GM21381 (cell line): ENCODE measurements at regions not wholly inside any gene's neighbourhood (a gene's known extent, or its start where the extent isn't known, plus 50 kb on each side); places are given as distances from the start of the nearest gene placed in this dataset.

Experiments used
- ATAC-seq: cut with Tn5 transposase; IDR thresholded peaks from one replicate; pipeline ENCODE4 v1.9.1; 2021; ENCODE audit warnings: mild to moderate bottlenecking, moderate library complexity; ENCODE audit not compliant: unreplicated experiment

DNA sequence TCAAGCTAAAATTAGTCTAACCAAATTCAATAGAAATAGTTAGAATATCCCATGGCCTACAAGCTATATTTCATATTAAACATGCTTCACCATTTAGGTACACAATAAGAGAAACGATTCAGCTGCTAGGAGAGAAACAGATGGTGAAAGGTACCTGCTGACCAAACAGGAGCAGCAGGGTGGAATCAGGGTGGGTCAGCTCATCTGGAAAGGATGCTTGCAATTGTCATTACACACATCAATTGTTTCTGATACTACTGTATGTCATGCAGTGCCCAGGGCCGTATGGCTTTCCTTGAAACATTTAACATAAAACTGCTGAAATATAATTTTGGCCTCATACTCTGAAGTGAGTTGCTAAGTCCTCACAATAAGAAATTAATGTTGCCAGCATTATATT, 776.0 kb downstream of the DACH1 start:
- ATAC-seq = no peak

GRCh38 chr13:71089056-71089455, 777.9 kb downstream of the DACH1 start:
- ATAC-seq = no peak

DNA sequence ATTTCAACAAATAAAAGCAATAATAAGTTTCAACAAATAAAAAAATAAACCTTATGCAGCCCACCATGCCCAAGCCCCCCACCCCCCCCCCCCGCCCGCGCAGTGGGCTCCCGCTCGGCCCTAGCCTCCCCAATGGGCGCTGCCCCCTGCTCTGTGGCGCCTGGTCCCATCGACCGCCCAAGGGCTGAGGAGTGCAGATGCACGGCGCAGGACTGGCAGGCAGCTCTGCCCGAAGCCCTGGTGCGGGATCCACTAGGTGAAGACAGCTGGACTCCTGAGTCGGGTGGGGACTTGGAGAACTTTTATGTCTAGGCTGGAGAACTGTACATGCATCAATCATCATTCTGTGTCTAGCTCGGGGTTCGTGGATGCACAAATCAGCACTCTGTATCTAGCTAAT, 779.6 kb downstream of the DACH1 start:
- no peak for ATAC-seq

- no peak for ATAC-seq
Observed at GRCh38 chr13:71087006-71087405, 780.0 kb downstream of the DACH1 start.

DNA sequence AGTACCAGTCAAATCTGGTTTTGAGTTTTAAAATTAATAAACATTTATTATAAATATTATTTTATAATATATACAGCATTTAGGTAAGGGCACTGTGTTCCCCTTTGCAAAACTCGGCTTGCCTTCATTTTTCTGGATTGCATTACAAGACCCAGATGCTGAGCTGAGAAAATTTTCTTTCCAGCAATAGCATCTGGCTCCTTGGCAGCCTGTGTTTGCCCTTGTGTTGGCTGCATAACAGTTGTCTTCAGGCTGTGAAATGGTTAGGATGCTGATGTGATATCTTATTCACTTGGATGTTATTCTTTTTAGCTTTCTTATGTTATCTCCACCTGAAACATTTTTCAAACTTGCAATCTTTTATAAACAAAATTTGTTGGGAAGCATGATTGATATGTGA, 784.4 kb downstream of the DACH1 start:
- no peak for ATAC-seq

DNA sequence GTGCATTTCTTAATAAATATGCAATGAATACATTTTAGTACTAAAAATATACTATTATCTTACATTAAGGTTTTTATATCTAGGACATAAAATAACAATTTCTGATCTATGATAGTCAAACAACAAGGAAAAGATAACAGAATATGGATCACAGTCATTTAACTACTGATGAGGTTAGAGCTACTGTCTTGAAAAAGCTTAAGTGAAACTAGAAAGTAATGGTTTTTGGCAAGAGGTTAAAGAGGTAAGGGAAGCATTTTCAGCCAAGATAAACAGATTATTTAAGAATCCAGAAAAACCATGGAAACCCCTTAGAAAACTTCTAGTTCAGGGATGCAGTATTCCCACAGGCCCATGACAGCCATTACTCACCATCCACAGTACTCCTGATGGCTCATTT, 787.4 kb downstream of the DACH1 start:
- no peak for ATAC-seq

DNA sequence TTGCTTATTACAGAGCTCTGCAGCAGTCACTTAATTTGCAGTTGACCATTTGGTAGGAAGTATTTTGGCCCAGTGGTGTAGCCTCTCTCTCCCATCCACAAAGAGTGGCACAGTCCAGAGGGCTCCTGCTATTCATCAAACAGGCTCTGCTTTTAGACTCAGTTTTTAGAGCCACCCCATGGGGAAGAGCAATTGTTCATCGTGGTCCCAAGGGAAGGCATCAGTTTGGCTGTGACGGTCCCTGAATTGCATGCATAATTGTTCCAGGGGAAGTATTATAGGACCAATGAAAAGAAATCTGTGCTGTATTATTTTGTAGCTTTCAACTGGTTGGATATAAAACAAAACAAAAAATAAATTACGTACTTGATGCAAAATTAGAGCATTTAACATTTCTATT, 799.0 kb downstream of the DACH1 start:
- ATAC-seq = no peak

- no peak for ATAC-seq
Observed at GRCh38 chr13:71067165-71067815, 799.7 kb downstream of the DACH1 start.

DNA sequence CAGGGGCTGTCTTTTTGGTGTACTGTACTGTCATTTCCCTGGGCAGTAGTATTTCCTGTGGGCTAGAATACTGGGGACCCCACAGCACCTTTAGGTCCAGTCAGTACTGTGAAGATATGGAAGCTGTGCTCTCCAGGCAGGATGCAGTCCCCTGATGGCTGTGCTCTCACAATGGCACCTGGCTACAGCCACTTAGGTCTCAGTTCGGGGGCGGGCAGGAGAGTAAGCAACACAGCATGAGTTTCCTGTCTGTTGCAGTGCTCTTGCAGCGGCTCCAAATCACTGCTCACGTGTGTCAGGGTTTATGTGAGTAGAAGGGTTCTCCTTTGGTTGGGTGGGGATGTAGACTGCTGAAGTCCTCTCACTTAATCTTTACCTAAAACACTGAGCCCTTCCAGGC, 810.4 kb downstream of the DACH1 start:
- no peak for ATAC-seq

DNA sequence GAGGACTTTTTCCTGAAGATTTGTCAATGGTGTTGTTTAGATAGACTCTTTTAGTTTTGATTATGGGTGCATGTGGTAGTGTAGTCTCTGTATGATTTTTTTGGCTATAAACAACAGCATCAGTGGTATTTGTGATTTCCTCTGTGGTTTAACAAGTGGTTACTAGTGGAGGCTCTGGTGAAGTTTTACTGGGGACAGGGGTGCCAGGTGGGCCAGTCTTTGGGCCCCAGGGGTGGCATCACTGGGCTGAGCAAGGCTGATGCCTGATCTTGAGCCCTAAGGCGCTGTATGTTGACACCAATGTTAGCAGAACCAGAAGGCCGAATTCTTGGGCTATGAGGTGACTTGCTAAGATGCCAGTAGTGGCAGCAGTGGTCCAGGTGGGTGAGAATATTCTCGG, 811.4 kb downstream of the DACH1 start:
- no peak for ATAC-seq

- no peak for ATAC-seq
Observed at GRCh38 chr13:71055047-71055446, 812.0 kb downstream of the DACH1 start.

- peak; percentile 76 for ATAC-seq
Observed at GRCh38 chr13:71054358-71054757, 812.6 kb downstream of the DACH1 start.

GRCh38 chr13:71051573-71051972, 815.4 kb downstream of the DACH1 start:
- no peak for ATAC-seq

DNA sequence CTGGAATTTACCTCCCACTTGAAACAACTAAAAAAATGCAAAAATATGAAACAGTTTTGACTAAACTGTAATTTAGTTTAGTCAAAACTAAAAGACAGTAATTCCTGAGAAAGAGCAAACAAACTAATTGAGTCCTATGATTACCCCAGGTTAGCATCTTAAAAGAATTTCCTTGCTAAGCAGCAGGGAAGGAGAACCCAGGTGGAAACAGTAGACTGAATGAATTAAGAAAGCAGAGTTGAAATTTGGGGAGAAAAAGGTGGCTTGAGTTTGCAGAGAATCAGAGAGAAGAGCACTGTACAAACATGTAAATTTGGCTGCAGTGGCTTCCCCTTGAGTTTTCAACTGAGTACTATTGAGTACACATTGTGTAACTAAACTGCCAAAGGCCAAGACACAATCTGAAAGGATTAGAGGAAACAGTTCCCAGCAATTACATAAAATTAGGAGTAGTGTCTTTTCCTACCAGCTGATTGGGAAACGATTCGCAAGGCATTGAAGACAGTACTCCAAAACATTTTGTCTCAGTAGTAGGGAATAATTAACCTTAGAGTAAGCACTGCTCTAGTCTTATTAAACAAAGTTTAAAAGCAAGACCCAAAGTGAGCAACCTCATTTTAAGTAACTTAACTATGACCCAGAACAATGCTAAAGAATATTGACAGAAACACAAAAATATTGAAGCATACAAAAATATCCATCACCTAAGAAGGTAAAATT, 820.5 kb downstream of the DACH1 start:
- ATAC-seq = no peak

- ATAC-seq = no peak
Observed at GRCh38 chr13:71045101-71045500, 821.9 kb downstream of the DACH1 start.

GRCh38 chr13:71039440-71039839, 827.6 kb downstream of the DACH1 start:
- ATAC-seq = no peak

DNA sequence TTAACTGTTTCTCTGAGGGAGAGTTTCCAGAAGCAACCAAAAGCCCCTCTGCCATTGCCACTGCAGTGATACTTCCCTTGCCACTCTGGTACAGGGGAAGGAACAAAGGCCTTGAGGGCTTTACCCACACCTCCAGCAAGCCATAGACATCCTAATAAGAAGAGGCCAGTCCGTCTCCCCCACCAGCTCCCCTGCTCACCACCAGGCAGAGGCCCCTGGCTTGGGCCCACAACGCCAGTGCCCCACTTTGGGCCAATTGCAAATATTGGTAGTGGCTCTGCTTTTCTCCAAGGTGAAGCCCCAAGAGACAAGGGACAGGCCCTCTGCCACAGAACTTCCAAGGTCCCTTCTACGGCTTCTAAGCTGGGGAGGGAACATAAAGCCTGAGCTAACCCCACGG, 833.0 kb downstream of the DACH1 start:
- no peak for ATAC-seq

- no peak for ATAC-seq
Observed at GRCh38 chr13:71033026-71033425, 834.0 kb downstream of the DACH1 start.

DNA sequence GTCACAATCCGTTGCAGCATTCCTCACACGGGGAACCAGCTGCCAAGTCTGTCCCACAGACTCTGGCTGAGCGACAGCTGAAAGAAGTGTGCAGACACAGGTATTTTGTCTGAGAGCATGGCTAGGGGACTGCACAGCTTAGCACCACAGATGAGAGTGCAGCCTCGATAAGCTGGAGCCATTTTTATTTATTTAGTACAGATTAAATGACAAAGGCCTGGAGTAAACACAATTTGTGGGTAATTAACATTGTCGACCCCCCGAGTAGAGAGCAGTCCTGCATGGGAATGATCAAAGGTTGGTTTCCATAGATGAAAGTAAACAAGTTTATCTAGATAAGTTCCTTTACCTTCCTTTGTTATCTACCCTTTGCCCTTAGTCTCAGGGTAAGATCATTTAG, 836.2 kb downstream of the DACH1 start:
- no peak for ATAC-seq

- ATAC-seq = no peak
Observed at GRCh38 chr13:71028884-71029283, 838.1 kb downstream of the DACH1 start.

DNA sequence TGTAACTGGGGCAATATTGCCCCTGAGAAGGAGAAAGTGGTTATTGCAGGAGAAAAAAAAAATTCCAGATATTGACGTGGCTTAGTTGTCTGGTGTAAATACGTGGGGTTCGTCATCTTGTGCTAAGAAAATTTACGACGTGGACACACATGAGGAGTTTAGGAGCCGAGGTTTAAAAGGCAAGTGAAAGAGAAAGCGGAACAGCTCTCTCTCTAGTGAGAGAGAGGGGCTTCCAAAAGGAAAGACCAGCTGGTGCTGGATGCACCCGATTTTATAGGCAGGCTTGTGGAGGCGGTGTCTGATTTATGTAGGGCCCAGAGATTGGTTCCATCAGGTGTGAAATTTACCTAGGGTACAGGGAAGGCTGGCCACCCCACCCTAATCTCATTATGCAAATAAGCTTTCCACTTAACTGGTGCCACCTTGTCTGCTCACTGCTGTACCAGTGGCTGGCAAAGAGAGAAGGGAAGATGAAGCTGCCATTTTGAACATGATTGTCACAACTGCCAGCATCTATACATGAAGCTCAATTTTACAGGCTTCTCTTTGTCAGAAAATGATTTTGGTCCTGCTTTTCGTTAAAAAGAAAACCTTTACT, 845.1 kb downstream of the DACH1 start:
- no peak for ATAC-seq

DNA sequence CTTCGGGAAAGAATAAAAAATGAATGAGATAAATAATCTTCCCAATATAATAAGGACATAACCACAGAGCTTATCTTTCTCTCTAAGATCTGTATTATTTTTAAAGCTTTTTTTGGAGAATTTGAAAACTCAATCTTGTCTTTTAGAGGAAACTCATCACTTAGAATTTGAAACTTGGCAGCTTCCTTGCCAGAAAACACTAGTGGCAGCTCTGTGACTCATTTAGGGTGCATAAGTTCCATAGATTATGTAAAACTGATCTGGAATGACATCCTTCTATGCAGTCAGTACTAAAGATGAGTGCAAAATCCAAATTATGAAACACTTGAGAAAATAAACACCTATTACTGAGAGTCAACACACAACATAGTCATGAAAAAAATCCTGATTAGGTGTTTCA, 848.0 kb downstream of the DACH1 start:
- ATAC-seq = no peak
